WTC11 (cell line): ENCODE measurements at regions not wholly inside any gene's neighbourhood (a gene's known extent, or its start where the extent isn't known, plus 50 kb on each side); places are given as distances from the start of the nearest gene placed in this dataset.

Experiments
- FOXK1 ChIP-seq: sonication (generic); formaldehyde crosslinking; IDR thresholded peaks from 2 replicates; pipeline ENCODE4 v1.8.0; 2022; ENCODE audit warnings: mild to moderate bottlenecking, moderate library complexity, missing genetic modification reagents
- TF ChIP-seq, protein P1 (sequence below): sonication (generic); formaldehyde crosslinking; IDR thresholded peaks from 2 replicates; pipeline ENCODE4 v1.8.0; 2022; ENCODE audit warnings: mild to moderate bottlenecking, missing genetic modification reagents
- TF ChIP-seq, protein P2 (sequence below): fragments of 200-600 bp; IDR thresholded peaks from 2 replicates; pipeline ENCODE4 v1.8.0; 2022; ENCODE audit warnings: antibody characterized with exemption
- TF ChIP-seq, protein P3 (sequence below): sonication (generic); formaldehyde crosslinking; IDR thresholded peaks from 2 replicates; pipeline ENCODE4 v1.8.1; 2023; ENCODE audit warnings: mild to moderate bottlenecking, missing genetic modification reagents, moderate library complexity

DNA sequence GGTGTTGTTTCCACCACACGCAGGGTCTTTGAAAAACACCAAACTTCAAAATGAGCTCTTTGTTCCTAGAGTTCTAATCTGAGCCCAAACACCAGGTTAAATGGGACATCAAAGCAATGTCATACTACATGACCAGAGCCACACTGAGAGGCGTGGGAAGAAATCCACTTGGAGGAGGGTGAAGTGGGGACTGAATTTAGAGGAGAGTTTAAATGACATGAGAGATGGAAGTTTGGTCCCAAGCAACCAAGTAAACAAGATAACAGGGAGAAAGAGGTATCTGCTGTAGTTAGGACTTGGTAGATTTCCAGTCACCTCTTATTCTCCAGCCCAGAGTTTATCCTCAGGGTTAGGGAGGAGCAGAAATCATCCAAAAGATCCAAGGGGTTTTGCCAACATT is 290.9 kb upstream of the FAM78B start:
- TF ChIP-seq, protein P1, sequence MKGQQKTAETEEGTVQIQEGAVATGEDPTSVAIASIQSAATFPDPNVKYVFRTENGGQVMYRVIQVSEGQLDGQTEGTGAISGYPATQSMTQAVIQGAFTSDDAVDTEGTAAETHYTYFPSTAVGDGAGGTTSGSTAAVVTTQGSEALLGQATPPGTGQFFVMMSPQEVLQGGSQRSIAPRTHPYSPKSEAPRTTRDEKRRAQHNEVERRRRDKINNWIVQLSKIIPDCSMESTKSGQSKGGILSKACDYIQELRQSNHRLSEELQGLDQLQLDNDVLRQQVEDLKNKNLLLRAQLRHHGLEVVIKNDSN (CRISPR knock-in tag) = no peak
- TF ChIP-seq, protein P2, sequence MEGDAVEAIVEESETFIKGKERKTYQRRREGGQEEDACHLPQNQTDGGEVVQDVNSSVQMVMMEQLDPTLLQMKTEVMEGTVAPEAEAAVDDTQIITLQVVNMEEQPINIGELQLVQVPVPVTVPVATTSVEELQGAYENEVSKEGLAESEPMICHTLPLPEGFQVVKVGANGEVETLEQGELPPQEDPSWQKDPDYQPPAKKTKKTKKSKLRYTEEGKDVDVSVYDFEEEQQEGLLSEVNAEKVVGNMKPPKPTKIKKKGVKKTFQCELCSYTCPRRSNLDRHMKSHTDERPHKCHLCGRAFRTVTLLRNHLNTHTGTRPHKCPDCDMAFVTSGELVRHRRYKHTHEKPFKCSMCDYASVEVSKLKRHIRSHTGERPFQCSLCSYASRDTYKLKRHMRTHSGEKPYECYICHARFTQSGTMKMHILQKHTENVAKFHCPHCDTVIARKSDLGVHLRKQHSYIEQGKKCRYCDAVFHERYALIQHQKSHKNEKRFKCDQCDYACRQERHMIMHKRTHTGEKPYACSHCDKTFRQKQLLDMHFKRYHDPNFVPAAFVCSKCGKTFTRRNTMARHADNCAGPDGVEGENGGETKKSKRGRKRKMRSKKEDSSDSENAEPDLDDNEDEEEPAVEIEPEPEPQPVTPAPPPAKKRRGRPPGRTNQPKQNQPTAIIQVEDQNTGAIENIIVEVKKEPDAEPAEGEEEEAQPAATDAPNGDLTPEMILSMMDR = no peak
- TF ChIP-seq, protein P3, sequence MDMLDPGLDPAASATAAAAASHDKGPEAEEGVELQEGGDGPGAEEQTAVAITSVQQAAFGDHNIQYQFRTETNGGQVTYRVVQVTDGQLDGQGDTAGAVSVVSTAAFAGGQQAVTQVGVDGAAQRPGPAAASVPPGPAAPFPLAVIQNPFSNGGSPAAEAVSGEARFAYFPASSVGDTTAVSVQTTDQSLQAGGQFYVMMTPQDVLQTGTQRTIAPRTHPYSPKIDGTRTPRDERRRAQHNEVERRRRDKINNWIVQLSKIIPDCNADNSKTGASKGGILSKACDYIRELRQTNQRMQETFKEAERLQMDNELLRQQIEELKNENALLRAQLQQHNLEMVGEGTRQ = no peak
- no peak for TF ChIP-seq FOXK1 (CRISPR knock-in tag)
